ENCODE measurements at regions not wholly inside any gene's neighbourhood (a gene's known extent, or its start where the extent isn't known, plus 50 kb on each side); places are given as distances from the start of the nearest gene placed in this dataset.

DNA sequence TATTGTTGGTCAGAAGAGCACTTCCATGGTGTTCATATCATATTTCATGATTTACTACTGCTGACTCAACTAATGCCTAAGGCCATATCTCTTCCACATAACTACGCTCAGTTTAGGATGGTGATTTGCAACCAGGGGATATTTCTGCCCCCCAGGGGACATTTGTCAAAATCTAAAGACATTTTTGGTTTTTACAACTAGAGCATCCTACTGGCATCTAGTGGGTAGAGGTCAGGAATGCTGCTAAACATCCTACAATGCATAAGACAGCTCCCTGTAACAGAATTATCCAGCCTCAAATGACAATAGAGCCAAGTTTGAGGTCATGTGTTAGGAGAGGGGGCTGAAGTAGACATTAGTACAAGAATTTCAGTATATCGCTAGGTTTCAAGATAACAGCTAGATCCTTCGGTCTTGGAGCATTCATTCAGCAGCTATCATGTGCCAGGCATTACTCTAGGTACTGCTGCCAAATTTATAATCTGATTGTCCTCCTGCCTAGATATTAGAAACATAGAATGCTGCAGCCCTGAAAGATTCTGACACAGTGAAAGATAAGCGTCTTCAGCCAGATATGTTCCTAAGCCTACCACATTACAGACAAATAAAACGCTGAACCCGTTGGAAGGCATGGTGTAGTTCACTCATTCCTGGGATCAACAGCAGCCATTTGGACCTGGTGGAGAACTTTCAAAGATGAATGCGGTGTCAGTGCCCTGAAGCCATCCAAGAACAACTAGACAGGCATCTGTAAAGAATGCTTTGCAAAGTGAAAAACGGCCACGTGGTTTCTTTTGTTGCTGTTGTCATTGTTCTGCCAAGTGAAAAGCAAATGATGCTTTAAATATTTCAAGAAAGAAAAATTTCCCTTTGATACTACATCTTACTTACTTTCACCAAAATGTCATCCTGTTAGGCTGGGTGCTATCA, 55.5 kb upstream of the FST start:
- TF ChIP-seq, protein P1, sequence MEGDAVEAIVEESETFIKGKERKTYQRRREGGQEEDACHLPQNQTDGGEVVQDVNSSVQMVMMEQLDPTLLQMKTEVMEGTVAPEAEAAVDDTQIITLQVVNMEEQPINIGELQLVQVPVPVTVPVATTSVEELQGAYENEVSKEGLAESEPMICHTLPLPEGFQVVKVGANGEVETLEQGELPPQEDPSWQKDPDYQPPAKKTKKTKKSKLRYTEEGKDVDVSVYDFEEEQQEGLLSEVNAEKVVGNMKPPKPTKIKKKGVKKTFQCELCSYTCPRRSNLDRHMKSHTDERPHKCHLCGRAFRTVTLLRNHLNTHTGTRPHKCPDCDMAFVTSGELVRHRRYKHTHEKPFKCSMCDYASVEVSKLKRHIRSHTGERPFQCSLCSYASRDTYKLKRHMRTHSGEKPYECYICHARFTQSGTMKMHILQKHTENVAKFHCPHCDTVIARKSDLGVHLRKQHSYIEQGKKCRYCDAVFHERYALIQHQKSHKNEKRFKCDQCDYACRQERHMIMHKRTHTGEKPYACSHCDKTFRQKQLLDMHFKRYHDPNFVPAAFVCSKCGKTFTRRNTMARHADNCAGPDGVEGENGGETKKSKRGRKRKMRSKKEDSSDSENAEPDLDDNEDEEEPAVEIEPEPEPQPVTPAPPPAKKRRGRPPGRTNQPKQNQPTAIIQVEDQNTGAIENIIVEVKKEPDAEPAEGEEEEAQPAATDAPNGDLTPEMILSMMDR (conservative IDR thresholded peaks at IDR 0.05; ENCODE audit: low read length) = no peak
- TF ChIP-seq EZH2phosphoT487 (IDR thresholded peaks at IDR 0.05; ENCODE audit: borderline replicate concordance, low read depth, low read length) = no peak

Measured in OCI-LY7 (cell line).